Heart left ventricle (tissue), 16 donors: ENCODE measurements at regions not wholly inside any gene's neighbourhood (a gene's known extent, or its start where the extent isn't known, plus 50 kb on each side); places are given as distances from the start of the nearest gene placed in this dataset.

Experiments used
- ATAC-seq, 4 donors: fragments of 200-7000 bp; cut with Tn5 transposase; one replicate each; pipeline ENCODE4 v1.9.1; 2020 to 2022; ENCODE audit warnings: moderate library complexity in 4 of 4, mild to moderate bottlenecking in 3 of 4, moderate number of reproducible peaks in 1 of 4
- DNase-seq, 5 donors: peaks; one replicate each; pipeline ENCODE4 v3.0.0-alpha.2; 2020
- H3K27ac ChIP-seq, 12 donors: fragments of 200-600 bp; sonication (generic) in 4 of 12; one replicate each; pipeline versions ENCODE4 v1.5.0 to v1.8.0; 2016 to 2022; ENCODE audit warnings: mild to moderate bottlenecking in 2 of 12
- H3K27me3 ChIP-seq, 9 donors: fragments of 200-600 bp; sonication (generic) in 2 of 9; one replicate each; pipeline versions ENCODE4 v1.5.1 to v1.8.0; 2016 to 2022; ENCODE audit warnings: mild to moderate bottlenecking in 3 of 9
- H3K36me3 ChIP-seq, 9 donors: fragments of 200-600 bp; sonication (generic) in 2 of 9; one replicate each; pipeline versions ENCODE4 v1.5.0 to v1.8.0; 2018 to 2022; ENCODE audit warnings: mild to moderate bottlenecking in 2 of 9
- H3K4me1 ChIP-seq, 12 donors: fragments of 200-600 bp; sonication (generic) in 4 of 12; one replicate each; pipeline versions ENCODE4 v1.5.0 to v1.8.0; 2016 to 2022; ENCODE audit warnings: mild to moderate bottlenecking in 3 of 12
- H3K4me3 ChIP-seq, 12 donors: fragments of 200-600 bp; sonication (generic) in 4 of 12; one replicate each; pipeline versions ENCODE4 v1.5.0 to v1.8.0; 2017 to 2022; ENCODE audit warnings: mild to moderate bottlenecking in 9 of 12, moderate library complexity in 4 of 12
- H3K9me3 ChIP-seq, 12 donors: fragments of 200-600 bp; sonication (generic) in 4 of 12; one replicate each; pipeline versions ENCODE4 v1.5.0 to v1.8.0; 2016 to 2022; ENCODE audit warnings: mild to moderate bottlenecking in 1 of 12
- CTCF ChIP-seq, 12 donors: fragments of 200-600 bp; sonication (generic) in 4 of 12; IDR thresholded peaks; one replicate each; pipeline versions ENCODE4 v1.5.0 to v1.8.0; 2018 to 2022; ENCODE audit warnings: antibody characterized with exemption in 12 of 12, mild to moderate bottlenecking in 5 of 12
- POLR2A ChIP-seq, 2 donors: fragments of 450-650 bp; IDR thresholded peaks; one replicate each; pipeline ENCODE4 v1.6.1; 2017; ENCODE audit warnings: antibody characterized with exemption in 2 of 2, mild to moderate bottlenecking in 2 of 2, moderate library complexity in 2 of 2
- WGBS, 4 donors: extraction: QIAGEN DNeasy Blood & Tissue Kit in 2 of 4; methylation state at CpG; one replicate each; pipeline versions ENCODE4 v1.1.5 to v1.1.7; 2013 to 2018; 5-methylcytosine and 5-hydroxymethylcytosine counted together
- intact Hi-C, 10 donors: fragments of 100-400 bp; cut with DNase I; formaldehyde crosslinking; loops; one replicate each; pipeline versions ENCODE4 v1.11.1 to v1.14.2; 2022
- donor health status: ischemic (EF 13 %, LVEDD 7.1; RV severe dilation, severe dysfunction).
- donor health status: healthy with polysubstance abuse.
- donor health status: DM: no; HTN: yes; CAD: no.
- donor health status: DM: no; HTN: no; CAD: no.
- donor health status: ischemic (EF 25% LVEDD 6.9; RV normal size, moderate dysfunction).
- donor health status: ischemic (EF 25% LVEDD 5.7; RV mildly dilated, moderate dysfunction).
- donor health status: healthy.
- donor health status: DM: yes; HTN: yes; CAD: no.
- donor health status: ischemic (EF 35%, LVEDD 5.7; RV mildly dilated, moderate dysfunction).
- donor health status: nonischemic (EF 11% LVEDD 7.7; RV severe dilation, severe dysfunction).
- donor health status: DM: yes; HTN: yes; CAD: no.
- donor health status: PGD.
- donor health status: ischemic (EF 29% LVEDD 5.4; RV normal size, mild dysfunction).
- donor health status: nonischemic (EF 23%, LVEDD 6.1; RV moderate dilation, normal function).

GRCh38 chr18:76307293-76307690 lies 187.8 kb downstream of the ZNF516 start:
- 68 to 75% (median 72%) methylated on average over 2 of the region's 2 CpGs for WGBS, 4 donors
- H3K4me1 ChIP-seq = no peaks in the 10 kb centered on the region

GRCh38 chr18:76306685-76307292 lies 188.3 kb downstream of the ZNF516 start:
- WGBS, 4 donors = 72 to 77% (median 76%) methylated on average over 9 of the region's 9 CpGs
- Histone ChIP-seq H3K9me3 (peaks cover 0 to 5% (median 0%) of the 10 kb centered on the region in 12 donors), H3K27ac (no peak overlapping the region), H3K36me3 (no peaks in the 10 kb centered on the region), H3K4me1 (no peaks in the 10 kb centered on the region), H3K27me3 (no peaks in the 10 kb centered on the region), H3K4me3 (no peak overlapping the region)
- intact Hi-C loops = no loop called here
- DNase-seq (no peak), ATAC-seq (no peak)
- TF ChIP-seq CTCF (IDR thresholded peaks at IDR 0.05) (no peak), POLR2A (IDR thresholded peaks at IDR 0.05) (no peak)

More at GRCh38 chr18:76307293-76307690, 187.8 kb downstream of the ZNF516 start:
- H3K36me3 ChIP-seq = no peaks in the 10 kb centered on the region
- DNase-seq (no peak), ATAC-seq (no peak)
- no peak overlapping the region for H3K27ac ChIP-seq
- no peak for TF ChIP-seq POLR2A (IDR thresholded peaks at IDR 0.05)
- no peak for TF ChIP-seq CTCF (IDR thresholded peaks at IDR 0.05)
- no peak overlapping the region for H3K4me3 ChIP-seq
- intact Hi-C loops = no loop called here
- H3K27me3 ChIP-seq = no peaks in the 10 kb centered on the region
- H3K9me3 ChIP-seq = peaks cover 0 to 5% (median 0%) of the 10 kb centered on the region in 12 donors

GRCh38 chr18:76285866-76286265 lies 209.2 kb downstream of the ZNF516 start:
- intact Hi-C loops = no loop called here

GRCh38 chr18:76281565-76281964 lies 213.5 kb downstream of the ZNF516 start:
- ATAC-seq = no peak
- H3K4me3 ChIP-seq = no peak overlapping the region
- H3K9me3 ChIP-seq = peaks cover 0 to 11% (median 3%) of the 10 kb centered on the region in 12 donors
- no peak for DNase-seq
- WGBS, 4 donors = 69 to 90% (median 75%) methylated on average over 5 of the region's 5 CpGs
- intact Hi-C loops = no loop called here
- H3K27ac ChIP-seq = no peak overlapping the region
- TF ChIP-seq POLR2A (IDR thresholded peaks at IDR 0.05) = no peak
- H3K4me1 ChIP-seq = no peaks in the 10 kb centered on the region
- no peaks in the 10 kb centered on the region for H3K36me3 ChIP-seq
- H3K27me3 ChIP-seq = peaks cover 0 to 1% (median 0%) of the 10 kb centered on the region in 9 donors

More at GRCh38 chr18:76285866-76286265, 209.2 kb downstream of the ZNF516 start:
- Histone ChIP-seq H3K4me1 (no peaks in the 10 kb centered on the region), H3K27ac (no peak overlapping the region), H3K27me3 (no peaks in the 10 kb centered on the region), H3K36me3 (no peaks in the 10 kb centered on the region), H3K4me3 (no peak overlapping the region), H3K9me3 (peaks cover 0 to 30% (median 7%) of the 10 kb centered on the region in 12 donors)
- ATAC-seq (no peak), DNase-seq (no peak)
- 48 to 67% (median 54%) methylated on average over 3 of the region's 3 CpGs for WGBS, 4 donors
- TF ChIP-seq POLR2A (IDR thresholded peaks at IDR 0.05) (no peak), CTCF (IDR thresholded peaks at IDR 0.05) (no peak)

- ATAC-seq (no peak), DNase-seq (no peak)
- intact Hi-C loops = no loop called here
- no peaks in the 10 kb centered on the region for H3K4me1 ChIP-seq
- TF ChIP-seq CTCF (IDR thresholded peaks at IDR 0.05) (no peak), POLR2A (IDR thresholded peaks at IDR 0.05) (no peak)
- H3K27me3 ChIP-seq = peaks cover 0 to 6% (median 0%) of the 10 kb centered on the region in 9 donors
- H3K9me3 ChIP-seq = peaks cover 0 to 11% (median 3%) of the 10 kb centered on the region in 12 donors
- H3K27ac ChIP-seq = no peak overlapping the region
- no peaks in the 10 kb centered on the region for H3K36me3 ChIP-seq
- WGBS, 4 donors = 67 to 80% (median 71%) methylated on average over 4 of the region's 4 CpGs
- no peak overlapping the region for H3K4me3 ChIP-seq
These were observed 217.2 kb downstream of the ZNF516 start for GRCh38 chr18:76277801-76278200.
